ENCODE measurements at regions not wholly inside any gene's neighbourhood (a gene's known extent, or its start where the extent isn't known, plus 50 kb on each side); places are given as distances from the start of the nearest gene placed in this dataset.

DNA sequence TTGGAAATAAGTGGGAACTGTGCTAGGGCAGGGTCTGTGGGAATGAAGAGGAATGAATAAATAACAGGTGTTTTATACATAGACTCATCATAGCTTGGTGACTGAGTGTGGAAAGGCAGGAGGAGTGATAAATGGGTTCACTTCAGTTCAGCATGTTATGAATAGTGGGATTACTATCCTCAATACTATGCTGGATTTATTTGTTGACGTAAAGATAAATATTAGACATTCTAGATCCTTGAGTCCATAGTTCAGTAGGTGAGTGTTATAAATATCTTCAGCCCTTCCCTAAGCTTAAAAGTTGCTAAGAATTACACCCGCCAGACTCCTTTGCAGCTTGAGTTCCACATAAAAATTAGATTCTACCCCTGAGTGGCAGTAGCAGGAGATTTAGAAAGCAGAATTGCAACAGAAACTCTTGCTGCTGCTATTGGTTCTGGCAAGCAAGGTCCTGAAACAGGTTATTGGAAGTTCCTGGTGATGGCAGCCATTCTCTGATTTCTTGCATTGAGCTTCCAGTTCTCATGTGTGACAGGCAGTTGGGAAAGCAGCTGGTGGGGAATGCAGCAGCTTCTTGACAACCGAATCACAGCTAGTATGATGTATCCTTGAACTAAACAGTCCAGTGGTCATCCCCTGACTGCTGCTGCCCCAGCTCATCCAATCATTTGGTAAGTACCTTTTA is 1558.9 kb downstream of the FAM181B start:
- no peak for DNase-seq (ENCODE audit: low read depth)

DNA sequence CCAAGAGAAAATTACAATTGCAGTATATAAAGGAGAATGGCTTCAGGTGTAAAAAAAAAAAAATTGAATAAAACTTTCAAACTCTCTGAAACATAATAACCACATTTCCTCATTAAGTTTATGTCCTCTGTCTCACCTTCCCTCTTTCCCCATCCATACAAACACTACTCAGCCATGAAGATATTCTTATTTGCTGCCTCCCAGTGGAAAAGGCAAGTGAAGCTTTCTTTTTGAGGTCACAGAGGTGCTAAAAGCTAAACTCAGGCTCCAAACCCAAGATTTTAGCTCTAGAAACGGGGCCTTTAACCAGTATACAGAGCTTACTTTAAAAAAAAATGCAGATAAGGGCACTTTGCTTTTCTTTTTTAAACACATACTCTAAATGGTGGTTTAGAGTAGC is 1568.5 kb downstream of the FAM181B start:
- DNase-seq (ENCODE audit: low read depth), result no peak

DNA sequence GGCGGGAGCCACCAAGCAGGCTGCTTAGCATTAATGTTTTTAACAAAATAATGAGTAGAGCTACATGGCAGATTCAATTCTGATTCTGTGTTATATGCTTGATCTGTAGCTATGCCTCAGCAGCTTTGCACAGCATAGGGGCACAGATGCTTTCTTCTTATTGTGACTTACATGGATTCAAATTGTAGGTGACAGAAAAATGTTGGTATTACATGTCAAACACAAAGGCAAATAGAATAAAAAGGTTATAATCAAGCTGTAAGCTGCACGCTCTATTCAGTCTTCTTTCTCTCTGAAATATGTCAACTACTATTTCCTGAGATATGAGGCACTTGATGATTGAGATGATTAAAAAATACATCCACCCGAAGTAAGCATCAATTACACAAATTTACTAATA is 1573.8 kb downstream of the FAM181B start:
- DNase-seq (ENCODE audit: low read depth), result no peak

DNA sequence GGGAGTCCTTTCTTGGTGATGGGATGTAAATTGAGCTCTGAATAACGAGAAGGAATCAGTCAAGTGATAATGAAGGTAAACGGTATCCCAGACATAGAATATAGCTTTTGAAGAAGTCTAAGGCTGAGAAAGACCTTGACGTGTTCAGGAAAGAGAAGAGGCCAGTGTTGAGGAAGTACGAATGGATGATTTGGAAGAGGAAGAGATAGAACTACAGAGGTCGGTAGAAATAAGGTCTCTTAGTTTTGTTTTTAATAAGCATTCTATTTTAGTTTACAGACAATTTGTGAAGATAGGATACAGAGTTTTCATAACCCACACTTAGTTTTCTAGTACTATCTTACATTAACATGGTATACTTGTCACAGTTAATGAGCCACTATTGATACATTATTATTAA is 1598.1 kb downstream of the FAM181B start:
- no peak for DNase-seq (ENCODE audit: low read depth)

DNA sequence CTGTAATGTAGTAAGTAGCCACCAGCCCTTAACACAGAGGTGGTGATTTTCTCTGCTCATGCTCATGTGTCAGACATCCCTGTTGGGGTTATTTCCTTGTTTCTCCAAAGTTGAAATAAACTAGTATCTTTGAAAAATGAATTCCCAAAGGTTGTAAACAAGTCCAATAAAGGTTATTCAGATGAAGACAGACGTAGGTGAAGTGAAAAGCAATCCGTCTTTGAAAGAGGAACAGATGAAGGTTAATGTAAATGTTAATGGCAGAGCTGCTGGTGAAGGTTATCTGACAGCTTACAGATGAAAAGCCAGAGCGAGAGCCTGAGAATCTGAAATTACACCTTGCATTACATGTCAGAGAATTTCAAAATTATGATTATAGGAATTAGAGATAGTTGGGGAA is 1604.0 kb downstream of the FAM181B start:
- no peak for DNase-seq (ENCODE audit: low read depth)

DNA sequence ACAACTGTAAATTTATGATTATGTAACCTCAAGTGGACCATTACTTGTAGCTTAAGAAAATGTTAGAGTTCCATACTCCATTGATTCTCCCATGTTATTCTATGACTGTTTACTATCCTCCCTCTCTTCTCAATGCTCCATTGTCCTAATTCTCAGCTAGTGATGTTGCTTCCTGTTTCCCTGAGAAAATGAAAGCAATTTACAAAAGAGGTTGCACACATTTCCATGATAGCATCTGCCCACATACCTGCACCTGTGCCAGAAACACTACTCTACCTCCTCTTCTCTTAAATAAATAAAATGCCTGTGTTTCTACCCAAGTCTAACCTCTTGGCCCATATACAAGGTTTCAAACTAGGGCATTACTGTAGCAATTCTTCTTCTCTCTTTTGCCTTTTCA is 1620.9 kb downstream of the FAM181B start:
- DNase-seq (ENCODE audit: low read depth), result no peak

DNA sequence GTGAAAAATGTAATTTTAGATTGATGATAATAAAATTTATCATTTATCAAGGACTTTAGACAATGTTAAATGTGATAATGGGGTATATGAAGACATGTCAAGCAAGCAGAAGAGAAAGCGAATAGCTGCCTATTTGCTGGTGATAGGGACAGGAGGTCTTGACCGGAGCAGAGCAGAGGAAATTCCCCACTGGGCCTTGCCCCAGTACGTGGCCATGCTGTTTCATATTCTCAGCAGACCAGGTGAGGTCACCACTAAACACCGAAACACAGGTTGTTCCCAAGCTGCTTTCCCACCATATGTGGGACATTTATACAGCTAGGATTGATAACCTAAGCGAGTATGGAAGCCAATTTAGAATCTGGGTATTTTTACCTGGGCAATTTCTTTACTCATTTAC is 1629.6 kb downstream of the FAM181B start:
- DNase-seq (ENCODE audit: low read depth), result no peak

DNA sequence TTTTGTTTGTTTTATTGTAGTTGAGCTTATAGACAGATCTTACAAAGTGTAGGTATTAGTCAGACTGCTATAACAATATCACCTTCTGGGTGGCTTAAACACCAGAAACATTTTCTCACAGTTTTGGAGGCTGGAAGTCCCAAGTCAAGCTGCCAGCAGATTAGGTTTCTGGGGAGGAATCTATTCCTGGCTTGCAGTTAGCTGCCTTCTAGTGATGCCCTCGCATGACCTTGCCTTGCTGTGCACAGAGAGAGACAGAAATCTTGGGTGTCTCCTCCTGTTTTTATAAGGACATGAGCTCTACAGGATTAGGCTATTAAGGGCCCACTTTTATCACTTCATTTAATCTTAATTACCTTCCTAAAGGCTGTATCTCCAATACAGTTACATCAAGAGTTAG is 1635.2 kb downstream of the FAM181B start:
- no peak for DNase-seq (ENCODE audit: low read depth)

DNA sequence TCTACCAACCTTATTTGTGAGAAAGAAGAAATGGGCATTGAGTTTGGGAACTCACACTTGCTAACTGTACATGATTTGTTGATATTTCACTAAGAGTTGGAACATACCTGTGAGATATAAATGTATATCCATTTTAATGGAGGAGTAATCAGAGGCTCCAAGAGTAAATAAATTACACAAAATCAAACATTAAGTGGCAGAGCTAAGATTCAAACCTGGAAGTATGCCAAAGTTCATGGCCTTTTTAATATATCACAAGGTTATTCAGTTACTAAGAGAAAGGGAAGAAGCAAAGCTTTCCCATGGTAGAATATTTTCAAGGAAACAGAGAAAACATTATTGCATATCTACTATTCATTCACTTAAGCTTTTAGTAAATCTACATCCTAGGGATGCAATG is 1641.1 kb downstream of the FAM181B start:
- DNase-seq (ENCODE audit: low read depth), result no peak

DNA sequence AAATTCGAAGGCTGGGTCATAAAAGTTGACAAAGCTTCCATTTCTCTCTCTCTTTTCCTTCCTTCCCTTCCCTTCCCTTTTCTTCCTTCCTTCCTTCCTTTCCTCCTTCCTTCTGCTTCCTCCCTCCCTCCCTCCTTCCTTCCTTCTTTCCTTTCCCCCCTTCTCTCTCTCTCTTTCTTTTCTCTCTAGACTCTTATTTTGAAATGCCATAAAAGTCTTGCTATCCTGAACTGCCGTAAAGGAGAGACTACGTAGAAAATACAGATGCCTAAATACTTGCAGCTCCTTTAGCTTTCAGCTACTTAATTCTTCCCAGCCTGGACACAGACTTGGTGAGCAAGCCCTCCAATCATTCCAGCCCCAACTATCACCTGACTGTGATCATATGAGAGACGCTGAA is 1644.4 kb downstream of the FAM181B start:
- DNase-seq (ENCODE audit: low read depth), result no peak

DNA sequence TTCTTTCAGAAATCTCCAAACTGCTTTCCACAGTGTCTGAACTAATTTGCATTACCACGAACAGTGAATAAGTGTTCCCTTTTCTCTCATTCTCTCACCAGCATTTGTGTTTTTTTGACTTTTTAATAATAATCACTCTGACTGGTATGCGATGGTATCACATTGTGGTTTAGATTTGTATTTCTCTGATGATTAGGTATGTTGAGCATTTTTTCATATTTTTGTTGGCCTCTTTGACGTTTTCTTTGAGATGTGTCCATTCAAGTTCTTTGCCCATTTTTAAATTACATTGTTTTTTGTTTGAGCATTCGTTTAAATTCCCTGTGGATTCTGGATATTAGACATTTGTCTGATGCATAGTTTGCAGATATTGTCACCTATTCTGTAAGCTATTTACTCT is 1639.6 kb upstream of the TENM4 start:
- DNase-seq (ENCODE audit: low read depth), result no peak

DNA sequence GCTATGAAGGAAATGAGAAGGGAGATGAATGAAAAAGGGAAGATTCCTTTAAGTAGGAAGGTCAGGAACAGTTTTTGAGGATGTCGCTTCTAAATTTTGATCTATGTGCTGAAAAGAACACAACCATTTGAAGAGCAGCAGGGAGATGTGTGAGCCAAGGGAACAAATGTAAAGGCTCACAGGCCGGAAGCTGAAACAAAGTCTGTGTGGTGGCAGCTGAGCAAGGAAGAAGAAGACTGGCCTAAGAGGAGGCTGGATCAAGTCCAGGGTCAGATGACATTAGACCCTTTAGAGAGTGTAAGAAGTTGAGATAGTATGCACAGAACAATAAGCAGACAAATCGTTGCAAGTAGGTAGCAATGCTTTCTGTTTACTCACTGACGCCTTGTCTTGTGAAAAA is 1631.4 kb upstream of the TENM4 start:
- DNase-seq (ENCODE audit: low read depth), result no peak

DNA sequence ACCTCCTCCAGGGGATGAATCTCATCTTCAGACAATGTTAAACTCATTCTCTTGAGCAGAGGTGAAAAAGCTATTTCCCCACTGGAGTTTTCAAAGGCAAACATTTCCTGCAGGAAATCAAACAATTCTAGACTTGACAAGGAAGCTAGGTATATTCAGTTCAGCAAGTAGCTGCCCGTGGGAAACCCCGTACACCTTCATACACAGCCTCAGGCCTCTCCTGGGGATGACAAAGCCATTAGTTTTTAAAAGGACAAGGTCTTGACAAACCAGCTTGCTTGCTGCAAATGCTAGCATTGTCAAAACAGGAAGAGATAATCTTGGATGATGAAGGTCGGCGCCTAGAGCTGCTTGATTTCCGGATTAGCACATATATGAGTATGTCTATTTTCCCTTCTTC is 1630.8 kb upstream of the TENM4 start:
- DNase-seq (ENCODE audit: low read depth), result no peak

DNA sequence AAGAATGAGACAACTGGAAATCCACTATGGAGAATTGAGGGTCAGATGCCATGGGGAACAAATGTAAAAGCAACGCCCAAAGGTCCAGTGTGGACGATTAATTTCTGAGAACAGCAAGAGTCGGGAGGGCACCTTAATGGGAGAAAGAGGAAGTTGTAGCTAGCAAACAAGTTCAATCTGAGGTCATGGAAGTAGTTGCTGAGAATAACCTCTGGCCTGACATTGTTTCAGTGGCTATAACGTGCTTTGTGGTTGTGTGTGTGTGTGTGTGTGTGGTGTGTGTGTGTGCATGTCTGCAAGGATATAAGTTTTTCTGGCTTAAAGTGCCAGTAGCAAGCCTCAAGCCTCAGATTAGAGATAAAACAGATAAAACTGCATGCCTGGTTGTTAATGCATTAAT is 1630.1 kb upstream of the TENM4 start:
- DNase-seq (ENCODE audit: low read depth), result no peak

DNA sequence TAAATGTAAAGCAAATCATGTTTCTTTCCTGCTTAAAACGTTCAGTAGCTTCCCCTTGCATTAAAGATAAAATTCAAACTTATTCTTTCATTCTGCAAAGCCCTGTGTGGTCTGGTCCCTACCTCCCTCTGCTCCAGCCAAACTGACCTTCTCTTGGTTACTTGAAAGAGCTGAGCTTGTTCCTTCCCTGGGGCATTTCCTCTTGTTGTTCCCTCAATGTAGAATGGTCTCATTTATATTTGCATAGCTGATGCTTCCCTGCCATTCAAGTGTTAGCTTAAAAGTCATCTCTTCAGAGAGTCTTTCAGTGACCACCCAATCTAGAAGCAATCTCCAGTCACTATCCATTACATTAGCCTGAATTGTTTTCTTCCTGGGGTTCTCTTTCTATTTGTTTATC is 1618.5 kb upstream of the TENM4 start:
- no peak for DNase-seq (ENCODE audit: low read depth)

DNA sequence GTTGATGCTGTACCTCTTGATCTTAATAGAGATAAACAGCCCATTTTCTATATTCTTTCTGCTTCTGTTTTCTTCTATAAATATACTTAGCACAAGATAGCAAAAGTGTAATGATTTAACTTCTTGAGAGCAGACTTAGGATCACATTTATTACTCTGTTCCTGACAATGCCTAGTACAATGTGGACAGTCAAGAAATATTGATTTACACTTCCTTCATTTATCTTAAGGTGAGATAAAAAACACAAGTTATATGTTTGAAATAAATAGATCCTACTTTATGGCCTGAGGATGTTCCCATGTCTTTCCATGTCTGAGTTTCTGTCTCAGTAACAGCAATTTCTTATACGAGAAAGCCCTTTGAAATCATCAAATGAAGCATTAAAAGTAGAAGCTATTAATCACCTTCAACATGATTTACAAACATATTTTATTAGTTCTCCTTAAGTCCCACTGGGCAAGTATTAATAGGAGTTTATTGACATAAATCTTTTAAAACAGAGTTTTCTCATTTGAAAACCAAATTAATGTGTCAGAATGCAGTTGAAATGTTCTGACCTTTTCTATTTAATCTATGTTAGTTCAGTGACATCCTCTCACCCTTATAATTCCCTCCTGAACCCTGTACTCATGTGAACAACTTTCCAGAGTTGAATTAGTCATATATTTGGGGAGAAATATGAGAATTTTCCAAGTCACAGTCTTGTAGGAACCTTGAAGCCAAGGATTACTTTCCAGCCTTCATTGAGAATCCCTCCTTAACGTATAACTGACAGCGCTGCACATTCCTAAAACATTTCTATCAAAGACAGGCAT is 1611.7 kb upstream of the TENM4 start:
- no peak for DNase-seq (ENCODE audit: low read depth)

DNA sequence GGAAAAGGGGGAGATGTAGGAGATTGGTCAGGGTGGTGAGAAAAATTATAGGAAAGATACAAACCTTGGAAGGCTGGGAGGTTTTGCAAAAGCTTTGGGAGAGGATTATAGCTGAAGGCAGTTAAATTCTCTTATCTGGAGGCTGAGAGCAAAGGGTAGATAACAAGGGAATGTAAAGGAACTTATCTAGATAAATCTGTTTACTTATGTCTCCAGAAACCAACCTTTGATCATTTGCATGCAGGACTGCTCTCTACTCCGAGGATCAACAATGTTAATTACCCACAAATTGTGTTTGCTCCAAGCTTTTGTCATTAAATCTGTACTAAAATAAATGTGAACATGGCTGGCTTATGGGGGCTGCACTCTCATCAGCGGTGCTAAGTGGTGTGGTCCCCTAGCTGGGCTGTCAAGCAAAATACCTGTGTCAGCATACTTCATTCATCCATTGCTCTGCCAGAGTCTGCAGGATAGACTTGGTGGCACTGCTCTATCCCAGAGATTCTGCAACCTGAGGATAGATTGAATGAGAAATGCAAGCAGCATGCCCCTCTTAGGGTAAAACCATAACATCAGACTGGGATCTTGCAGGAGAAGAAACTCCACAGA is 1599.2 kb upstream of the TENM4 start:
- DNase-seq (ENCODE audit: low read depth), result no peak

DNA sequence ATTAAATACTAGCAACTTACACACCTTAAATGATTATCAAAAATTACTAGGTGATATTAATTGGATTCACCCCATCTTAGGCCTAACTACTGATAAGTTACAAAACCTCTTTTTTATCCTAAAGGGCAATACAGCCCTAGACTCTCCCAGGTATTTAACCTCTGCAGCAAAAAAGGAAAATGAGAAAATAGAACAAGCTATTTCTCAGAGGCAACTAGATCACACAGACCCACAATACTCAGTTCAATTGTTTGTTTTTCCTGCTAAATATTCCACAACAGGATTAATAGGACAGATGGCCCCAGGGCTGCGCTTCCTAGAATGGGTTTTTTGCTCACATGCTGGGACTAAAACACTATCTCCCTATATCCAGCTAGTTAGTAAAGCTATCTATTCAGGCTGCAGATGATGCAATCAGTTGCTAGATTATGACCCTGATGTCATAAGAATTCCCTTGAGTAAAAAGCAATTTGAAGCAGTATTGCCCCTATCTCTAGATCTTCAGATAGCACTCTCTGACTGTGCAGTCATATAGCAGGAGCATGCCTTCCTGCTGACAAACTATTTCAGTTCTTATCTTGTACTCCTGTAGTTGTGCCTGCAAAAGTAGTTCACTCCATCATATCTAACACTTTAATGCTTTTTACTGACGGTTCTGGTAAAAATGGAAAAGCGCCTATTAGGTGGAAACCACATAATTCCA is 1595.5 kb upstream of the TENM4 start:
- no peak for DNase-seq (ENCODE audit: low read depth)

DNA sequence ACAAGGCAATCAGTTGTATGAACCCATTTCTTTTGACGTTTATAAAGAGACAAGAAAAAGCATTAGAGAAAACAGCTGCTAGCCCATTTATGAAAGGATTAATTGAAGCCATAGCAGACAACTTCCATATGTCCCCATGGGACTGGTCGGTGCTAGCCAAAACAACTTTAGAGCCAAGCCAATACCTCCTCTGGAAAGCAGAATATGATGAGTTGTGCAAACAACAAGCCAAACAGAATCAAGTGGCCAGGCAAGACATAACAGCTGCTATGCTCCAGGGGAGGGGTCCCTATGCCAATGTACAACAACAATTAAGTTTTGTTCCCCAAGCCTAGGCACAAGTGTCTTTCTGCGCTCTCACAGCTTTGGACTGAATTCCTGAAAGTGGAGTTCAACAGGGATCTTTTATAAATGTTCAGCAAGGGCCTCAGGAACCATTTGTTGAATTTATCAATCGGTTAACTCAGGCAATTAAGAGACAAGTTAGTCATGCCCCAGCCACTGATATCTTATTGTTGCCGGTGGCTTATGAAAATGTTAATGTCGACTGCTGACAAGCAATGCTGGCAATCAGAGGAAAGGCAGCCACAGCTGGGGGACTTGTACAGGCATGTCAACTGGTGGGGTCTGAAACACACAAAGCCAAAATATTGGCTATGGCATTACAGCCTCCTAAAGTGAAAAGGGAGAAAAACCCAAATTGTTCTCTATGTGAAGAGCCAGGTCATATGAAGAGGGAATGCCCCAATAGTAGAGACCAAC is 1593.1 kb upstream of the TENM4 start:
- no peak for DNase-seq (ENCODE audit: low read depth)

DNA sequence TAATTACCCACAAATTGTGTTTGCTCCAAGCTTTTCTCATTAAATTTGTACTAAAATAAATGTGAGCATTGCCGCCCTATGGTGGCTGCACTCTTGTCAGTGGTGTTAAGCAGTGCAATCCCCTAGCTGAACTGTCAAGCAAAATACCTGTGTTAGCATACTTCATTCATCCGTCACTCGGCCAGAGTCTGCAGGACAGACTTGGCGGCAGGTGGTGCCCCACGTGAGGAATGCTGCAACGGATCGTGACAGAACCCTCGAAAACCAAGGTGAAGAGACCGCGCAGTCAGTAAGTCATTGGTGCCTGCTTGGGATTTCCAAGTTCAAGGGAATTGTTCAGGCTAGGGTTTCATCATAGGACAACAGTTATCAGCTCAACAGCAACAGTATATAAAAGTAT is 1592.1 kb upstream of the TENM4 start:
- no peak for DNase-seq (ENCODE audit: low read depth)

DNA sequence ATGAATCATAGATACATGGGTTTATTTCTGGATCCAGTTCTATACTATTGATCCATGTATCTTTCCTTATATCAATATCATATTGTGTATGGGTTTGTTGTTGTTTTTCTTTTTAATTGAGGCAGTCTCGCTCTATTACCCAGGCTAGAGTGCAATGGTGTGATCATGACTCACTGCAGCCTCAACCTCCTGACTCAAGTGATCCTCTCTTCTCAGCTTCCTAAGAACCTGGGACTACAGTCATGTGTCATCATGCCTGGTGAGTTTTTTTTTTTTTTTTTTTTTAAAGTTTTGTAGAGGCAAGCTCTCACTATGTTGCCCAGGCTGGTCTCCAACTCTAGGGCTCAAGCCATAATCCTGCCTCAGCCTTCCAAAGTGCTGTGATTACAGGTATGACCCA is 1589.4 kb upstream of the TENM4 start:
- no peak for DNase-seq (ENCODE audit: low read depth)

DNA sequence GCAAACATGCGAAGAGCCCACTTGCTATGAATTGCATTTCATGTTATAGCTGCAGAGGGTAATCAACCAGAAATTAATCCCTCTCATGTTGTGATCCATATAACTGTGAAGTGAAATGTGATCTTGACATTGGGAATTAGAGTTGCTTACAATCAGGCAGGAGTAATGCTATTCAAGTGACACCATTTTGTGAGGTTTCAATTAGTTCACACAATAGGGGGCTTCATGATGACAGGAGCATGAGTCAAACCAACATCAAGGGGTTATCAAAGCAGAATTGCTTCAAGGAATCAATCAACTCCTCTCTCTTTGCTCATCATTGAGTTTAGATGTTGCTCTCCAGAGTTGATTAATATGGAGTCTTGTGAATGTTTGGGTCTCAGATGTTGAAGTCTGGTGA is 1585.2 kb upstream of the TENM4 start:
- no peak for DNase-seq (ENCODE audit: low read depth)
